ENCODE measurements at regions not wholly inside any gene's neighbourhood (a gene's known extent, or its start where the extent isn't known, plus 50 kb on each side); places are given as distances from the start of the nearest gene placed in this dataset.

GRCh38 chr2:220466251-220466691 lies 838.8 kb downstream of the SLC4A3 start:
- WGBS = 45% methylated on average over 2 of the region's 2 CpGs
- DNase-seq (ENCODE audit: low read depth in 6 of 9, low spot score in 9 of 9) = no peak
- Histone ChIP-seq H3K27ac (ENCODE audit: low read depth in 1 of 2, low read length in 1 of 2) (no peak overlapping the region), H3K36me3 (ENCODE audit: control insufficient read depth in 2 of 2, insufficient read depth in 2 of 2, low read length in 1 of 2) (no peaks in the 10 kb centered on the region), H3K4me1 (ENCODE audit: control insufficient read depth in 2 of 2, insufficient read depth in 2 of 2, low read length in 2 of 2) (no peaks in the 10 kb centered on the region), H3K4me3 (ENCODE audit: low read length in 2 of 2) (no peak overlapping the region), H3K9me3 (ENCODE audit: control insufficient read depth in 2 of 2, insufficient read depth in 1 of 2, low read length in 1 of 2) (no peaks in the 10 kb centered on the region), H3K27me3 (ENCODE audit: control insufficient read depth in 2 of 2, insufficient read depth in 1 of 2, low read length in 1 of 2) (no peaks in the 10 kb centered on the region)

GRCh38 chr2:220469201-220469600 lies 841.8 kb downstream of the SLC4A3 start:
- DNase-seq (ENCODE audit: low read depth in 6 of 9, low spot score in 9 of 9) = no peak
- WGBS = 94% methylated on average over 4 of the region's 4 CpGs
- Histone ChIP-seq H3K4me1 (ENCODE audit: control insufficient read depth in 2 of 2, insufficient read depth in 2 of 2, low read length in 2 of 2) (no peaks in the 10 kb centered on the region), H3K27ac (ENCODE audit: low read depth in 1 of 2, low read length in 1 of 2) (no peak overlapping the region), H3K36me3 (ENCODE audit: control insufficient read depth in 2 of 2, insufficient read depth in 2 of 2, low read length in 1 of 2) (no peaks in the 10 kb centered on the region), H3K4me3 (ENCODE audit: low read length in 2 of 2) (no peak overlapping the region), H3K9me3 (ENCODE audit: control insufficient read depth in 2 of 2, insufficient read depth in 1 of 2, low read length in 1 of 2) (no peaks in the 10 kb centered on the region), H3K27me3 (ENCODE audit: control insufficient read depth in 2 of 2, insufficient read depth in 1 of 2, low read length in 1 of 2) (no peaks in the 10 kb centered on the region)

- Histone ChIP-seq H3K27me3 (ENCODE audit: control insufficient read depth in 2 of 2, insufficient read depth in 1 of 2, low read length in 1 of 2) (no peaks in the 10 kb centered on the region), H3K27ac (ENCODE audit: low read depth in 1 of 2, low read length in 1 of 2) (no peak overlapping the region), H3K4me3 (ENCODE audit: low read length in 2 of 2) (no peak overlapping the region), H3K9me3 (ENCODE audit: control insufficient read depth in 2 of 2, insufficient read depth in 1 of 2, low read length in 1 of 2) (no peaks in the 10 kb centered on the region), H3K36me3 (ENCODE audit: control insufficient read depth in 2 of 2, insufficient read depth in 2 of 2, low read length in 1 of 2) (no peaks in the 10 kb centered on the region), H3K4me1 (ENCODE audit: control insufficient read depth in 2 of 2, insufficient read depth in 2 of 2, low read length in 2 of 2) (no peaks in the 10 kb centered on the region)
- no peak for DNase-seq (ENCODE audit: low read depth in 6 of 9, low spot score in 9 of 9)
Measured at GRCh38 chr2:220473611-220474010, 846.2 kb downstream of the SLC4A3 start.

- H3K27me3 ChIP-seq (ENCODE audit: control insufficient read depth in 2 of 2, insufficient read depth in 1 of 2, low read length in 1 of 2) = no peaks in the 10 kb centered on the region
- H3K9me3 ChIP-seq (ENCODE audit: control insufficient read depth in 2 of 2, insufficient read depth in 1 of 2, low read length in 1 of 2) = no peaks in the 10 kb centered on the region
- WGBS = 73% methylated on average over 4 of the region's 4 CpGs
- H3K27ac ChIP-seq (ENCODE audit: low read depth in 1 of 2, low read length in 1 of 2) = no peak overlapping the region
- no peaks in the 10 kb centered on the region for H3K4me1 ChIP-seq (ENCODE audit: control insufficient read depth in 2 of 2, insufficient read depth in 2 of 2, low read length in 2 of 2)
- H3K36me3 ChIP-seq (ENCODE audit: control insufficient read depth in 2 of 2, insufficient read depth in 2 of 2, low read length in 1 of 2) = no peaks in the 10 kb centered on the region
- no peak for DNase-seq (ENCODE audit: low read depth in 6 of 9, low spot score in 9 of 9)
- H3K4me3 ChIP-seq (ENCODE audit: low read length in 2 of 2) = no peak overlapping the region
Measured at GRCh38 chr2:220476877-220477276, 849.4 kb downstream of the SLC4A3 start.

GRCh38 chr2:220478305-220479058 lies 851.1 kb downstream of the SLC4A3 start:
- no peaks in the 10 kb centered on the region for H3K4me1 ChIP-seq (ENCODE audit: control insufficient read depth in 2 of 2, insufficient read depth in 2 of 2, low read length in 2 of 2)
- no peaks in the 10 kb centered on the region for H3K27me3 ChIP-seq (ENCODE audit: control insufficient read depth in 2 of 2, insufficient read depth in 1 of 2, low read length in 1 of 2)
- H3K4me3 ChIP-seq (ENCODE audit: low read length in 2 of 2) = no peak overlapping the region
- H3K36me3 ChIP-seq (ENCODE audit: control insufficient read depth in 2 of 2, insufficient read depth in 2 of 2, low read length in 1 of 2) = no peaks in the 10 kb centered on the region
- WGBS = 87% methylated on average over 4 of the region's 4 CpGs
- no peaks in the 10 kb centered on the region for H3K9me3 ChIP-seq (ENCODE audit: control insufficient read depth in 2 of 2, insufficient read depth in 1 of 2, low read length in 1 of 2)
- H3K27ac ChIP-seq (ENCODE audit: low read depth in 1 of 2, low read length in 1 of 2) = no peak overlapping the region
- no peak for DNase-seq (ENCODE audit: low read depth in 6 of 9, low spot score in 9 of 9)

- 90% methylated on average over 3 of the region's 3 CpGs for WGBS
- H3K27me3 ChIP-seq (ENCODE audit: control insufficient read depth in 2 of 2, insufficient read depth in 1 of 2, low read length in 1 of 2) = no peaks in the 10 kb centered on the region
- H3K9me3 ChIP-seq (ENCODE audit: control insufficient read depth in 2 of 2, insufficient read depth in 1 of 2, low read length in 1 of 2) = no peaks in the 10 kb centered on the region
- H3K4me3 ChIP-seq (ENCODE audit: low read length in 2 of 2) = no peak overlapping the region
- no peaks in the 10 kb centered on the region for H3K4me1 ChIP-seq (ENCODE audit: control insufficient read depth in 2 of 2, insufficient read depth in 2 of 2, low read length in 2 of 2)
- H3K36me3 ChIP-seq (ENCODE audit: control insufficient read depth in 2 of 2, insufficient read depth in 2 of 2, low read length in 1 of 2) = no peaks in the 10 kb centered on the region
- H3K27ac ChIP-seq (ENCODE audit: low read depth in 1 of 2, low read length in 1 of 2) = no peak overlapping the region
- DNase-seq (ENCODE audit: low read depth in 6 of 9, low spot score in 9 of 9) = no peak
Measured at GRCh38 chr2:220482716-220483115, 855.3 kb downstream of the SLC4A3 start.

- no peaks in the 10 kb centered on the region for H3K27me3 ChIP-seq (ENCODE audit: control insufficient read depth in 2 of 2, insufficient read depth in 1 of 2, low read length in 1 of 2)
- no peak overlapping the region for H3K27ac ChIP-seq (ENCODE audit: low read depth in 1 of 2, low read length in 1 of 2)
- no peaks in the 10 kb centered on the region for H3K4me1 ChIP-seq (ENCODE audit: control insufficient read depth in 2 of 2, insufficient read depth in 2 of 2, low read length in 2 of 2)
- no peak for DNase-seq (ENCODE audit: low read depth in 6 of 9, low spot score in 9 of 9)
- H3K9me3 ChIP-seq (ENCODE audit: control insufficient read depth in 2 of 2, insufficient read depth in 1 of 2, low read length in 1 of 2) = no peaks in the 10 kb centered on the region
- no peaks in the 10 kb centered on the region for H3K36me3 ChIP-seq (ENCODE audit: control insufficient read depth in 2 of 2, insufficient read depth in 2 of 2, low read length in 1 of 2)
- no peak overlapping the region for H3K4me3 ChIP-seq (ENCODE audit: low read length in 2 of 2)
Measured at GRCh38 chr2:220489121-220489520, 861.7 kb downstream of the SLC4A3 start.

- Histone ChIP-seq H3K27ac (ENCODE audit: low read depth in 1 of 2, low read length in 1 of 2) (no peak overlapping the region), H3K9me3 (ENCODE audit: control insufficient read depth in 2 of 2, insufficient read depth in 1 of 2, low read length in 1 of 2) (no peaks in the 10 kb centered on the region), H3K4me1 (ENCODE audit: control insufficient read depth in 2 of 2, insufficient read depth in 2 of 2, low read length in 2 of 2) (no peaks in the 10 kb centered on the region), H3K27me3 (ENCODE audit: control insufficient read depth in 2 of 2, insufficient read depth in 1 of 2, low read length in 1 of 2) (no peaks in the 10 kb centered on the region), H3K36me3 (ENCODE audit: control insufficient read depth in 2 of 2, insufficient read depth in 2 of 2, low read length in 1 of 2) (no peaks in the 10 kb centered on the region), H3K4me3 (ENCODE audit: low read length in 2 of 2) (no peak overlapping the region)
- no peak for DNase-seq (ENCODE audit: low read depth in 6 of 9, low spot score in 9 of 9)
- 92% methylated on average over 4 of the region's 4 CpGs for WGBS
Measured at GRCh38 chr2:220491670-220492069, 864.2 kb downstream of the SLC4A3 start.

- no peaks in the 10 kb centered on the region for H3K4me1 ChIP-seq (ENCODE audit: control insufficient read depth in 2 of 2, insufficient read depth in 2 of 2, low read length in 2 of 2)
- no peak overlapping the region for H3K27ac ChIP-seq (ENCODE audit: low read depth in 1 of 2, low read length in 1 of 2)
- DNase-seq (ENCODE audit: low read depth in 6 of 9, low spot score in 9 of 9) = no peak
- no peaks in the 10 kb centered on the region for H3K36me3 ChIP-seq (ENCODE audit: control insufficient read depth in 2 of 2, insufficient read depth in 2 of 2, low read length in 1 of 2)
- H3K9me3 ChIP-seq (ENCODE audit: control insufficient read depth in 2 of 2, insufficient read depth in 1 of 2, low read length in 1 of 2) = no peaks in the 10 kb centered on the region
- no peaks in the 10 kb centered on the region for H3K27me3 ChIP-seq (ENCODE audit: control insufficient read depth in 2 of 2, insufficient read depth in 1 of 2, low read length in 1 of 2)
- WGBS = 97% methylated on average over 9 of the region's 9 CpGs
- no peak overlapping the region for H3K4me3 ChIP-seq (ENCODE audit: low read length in 2 of 2)
Measured at GRCh38 chr2:220493871-220494525, 866.6 kb downstream of the SLC4A3 start.
